ENCODE measurements at regions not wholly inside any gene's neighbourhood (a gene's known extent, or its start where the extent isn't known, plus 50 kb on each side); places are given as distances from the start of the nearest gene placed in this dataset.

GRCh38 chr11:37830529-37830928 lies 1232.5 kb upstream of the RAG2 start:
- DNase-seq (ENCODE audit: extremely low spot score, unreplicated experiment): no peak
- no peak overlapping the region for H3K4me3 Mint-ChIP-seq
- H3K9me3 Mint-ChIP-seq: no peaks in the 10 kb centered on the region
- TF ChIP-seq, protein P1, sequence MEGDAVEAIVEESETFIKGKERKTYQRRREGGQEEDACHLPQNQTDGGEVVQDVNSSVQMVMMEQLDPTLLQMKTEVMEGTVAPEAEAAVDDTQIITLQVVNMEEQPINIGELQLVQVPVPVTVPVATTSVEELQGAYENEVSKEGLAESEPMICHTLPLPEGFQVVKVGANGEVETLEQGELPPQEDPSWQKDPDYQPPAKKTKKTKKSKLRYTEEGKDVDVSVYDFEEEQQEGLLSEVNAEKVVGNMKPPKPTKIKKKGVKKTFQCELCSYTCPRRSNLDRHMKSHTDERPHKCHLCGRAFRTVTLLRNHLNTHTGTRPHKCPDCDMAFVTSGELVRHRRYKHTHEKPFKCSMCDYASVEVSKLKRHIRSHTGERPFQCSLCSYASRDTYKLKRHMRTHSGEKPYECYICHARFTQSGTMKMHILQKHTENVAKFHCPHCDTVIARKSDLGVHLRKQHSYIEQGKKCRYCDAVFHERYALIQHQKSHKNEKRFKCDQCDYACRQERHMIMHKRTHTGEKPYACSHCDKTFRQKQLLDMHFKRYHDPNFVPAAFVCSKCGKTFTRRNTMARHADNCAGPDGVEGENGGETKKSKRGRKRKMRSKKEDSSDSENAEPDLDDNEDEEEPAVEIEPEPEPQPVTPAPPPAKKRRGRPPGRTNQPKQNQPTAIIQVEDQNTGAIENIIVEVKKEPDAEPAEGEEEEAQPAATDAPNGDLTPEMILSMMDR (conservative IDR thresholded peaks at IDR 0.05): no peak
- H3K27me3 Mint-ChIP-seq: no peaks in the 10 kb centered on the region
- no peaks in the 10 kb centered on the region for H3K4me1 Mint-ChIP-seq (ENCODE audit: unreplicated experiment)
- no peak overlapping the region for H3K27ac Mint-ChIP-seq
- H3K36me3 Mint-ChIP-seq: no peaks in the 10 kb centered on the region

- DNase-seq (ENCODE audit: extremely low spot score, unreplicated experiment): no peak
- Mint-ChIP-seq H3K27ac (no peak overlapping the region), H3K27me3 (no peaks in the 10 kb centered on the region), H3K9me3 (peaks cover 3% of the 10 kb centered on the region), H3K4me1 (ENCODE audit: unreplicated experiment) (no peaks in the 10 kb centered on the region), H3K36me3 (no peaks in the 10 kb centered on the region), H3K4me3 (no peak overlapping the region)
- TF ChIP-seq, protein P1 (conservative IDR thresholded peaks at IDR 0.05): no peak
Measured at GRCh38 chr11:37817727-37818270, 1219.8 kb upstream of the RAG2 start.

- H3K27ac Mint-ChIP-seq: no peak overlapping the region
- DNase-seq (ENCODE audit: extremely low spot score, unreplicated experiment): no peak
- no peak overlapping the region for H3K4me3 Mint-ChIP-seq
- H3K36me3 Mint-ChIP-seq: no peaks in the 10 kb centered on the region
- no peaks in the 10 kb centered on the region for H3K4me1 Mint-ChIP-seq (ENCODE audit: unreplicated experiment)
- TF ChIP-seq, protein P1 (conservative IDR thresholded peaks at IDR 0.05): no peak
- no peaks in the 10 kb centered on the region for H3K27me3 Mint-ChIP-seq
- no peaks in the 10 kb centered on the region for H3K9me3 Mint-ChIP-seq
Measured at GRCh38 chr11:37812281-37812880, 1214.3 kb upstream of the RAG2 start.

DNA sequence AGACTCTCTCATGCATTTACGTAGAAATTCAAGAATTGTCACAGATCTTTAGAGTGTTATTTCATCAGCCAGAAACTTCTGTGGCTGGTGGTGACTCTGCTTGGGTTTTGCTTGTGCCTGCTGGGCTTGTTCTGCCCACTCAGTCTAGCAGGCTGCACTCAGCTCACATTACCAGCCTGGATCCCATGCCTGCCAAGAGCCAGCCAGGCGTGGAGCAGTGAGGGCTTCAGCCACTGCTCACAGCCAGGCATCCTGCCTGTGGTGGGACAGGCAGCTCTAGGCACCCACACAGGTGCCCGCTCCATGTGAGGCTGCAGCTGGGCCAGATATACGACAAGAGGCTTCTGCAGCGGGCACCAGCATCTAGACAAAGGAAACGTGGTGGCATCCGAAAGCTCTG lies 1213.3 kb upstream of the RAG2 start:
- H3K4me1 Mint-ChIP-seq (ENCODE audit: unreplicated experiment): no peaks in the 10 kb centered on the region
- H3K36me3 Mint-ChIP-seq: no peaks in the 10 kb centered on the region
- no peaks in the 10 kb centered on the region for H3K27me3 Mint-ChIP-seq
- TF ChIP-seq, protein P1 (conservative IDR thresholded peaks at IDR 0.05): no peak
- no peaks in the 10 kb centered on the region for H3K9me3 Mint-ChIP-seq
- H3K27ac Mint-ChIP-seq: no peak overlapping the region
- no peak for DNase-seq (ENCODE audit: extremely low spot score, unreplicated experiment)
- no peak overlapping the region for H3K4me3 Mint-ChIP-seq

DNA sequence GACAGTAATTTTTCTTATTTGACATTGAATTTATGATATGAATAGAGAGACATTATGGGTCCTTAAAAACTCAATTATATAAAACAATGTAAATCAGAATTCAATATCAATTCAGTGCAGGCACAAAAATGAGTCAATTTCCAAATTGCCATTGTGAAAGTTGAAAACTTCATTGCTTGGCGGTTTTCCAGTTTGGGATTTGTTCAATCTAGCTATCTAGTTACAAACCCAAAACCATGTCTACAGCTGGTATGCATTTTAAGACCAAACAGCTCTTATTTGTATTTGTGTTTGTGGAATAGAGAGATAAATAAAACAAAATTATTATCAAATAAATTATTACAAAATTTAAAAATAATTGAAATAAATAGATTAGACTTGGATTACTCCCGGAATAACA lies 1206.6 kb upstream of the RAG2 start:
- no peak for DNase-seq (ENCODE audit: extremely low spot score, unreplicated experiment)
- Mint-ChIP-seq H3K36me3 (no peaks in the 10 kb centered on the region), H3K27me3 (no peaks in the 10 kb centered on the region), H3K4me1 (ENCODE audit: unreplicated experiment) (no peaks in the 10 kb centered on the region), H3K4me3 (no peak overlapping the region), H3K27ac (no peak overlapping the region), H3K9me3 (no peaks in the 10 kb centered on the region)
- TF ChIP-seq, protein P1 (conservative IDR thresholded peaks at IDR 0.05): no peak
